Immature natural killer cell (primary cell): ENCODE measurements at regions not wholly inside any gene's neighbourhood (a gene's known extent, or its start where the extent isn't known, plus 50 kb on each side); places are given as distances from the start of the nearest gene placed in this dataset.

Source experiments
- DNase-seq, 3 donors: peaks; one replicate each; pipeline ENCODE4 v3.0.0; 2022; ENCODE audit warnings: mixed read lengths in 1 of 3
- H3K27ac Mint-ChIP-seq, 6 donors: one replicate each; pipeline ENCODE4 v1.8.0; 2020; ENCODE audit warnings: mixed read lengths in 6 of 6, mild to moderate bottlenecking in 5 of 6, inconsistent platforms in 4 of 6, moderate library complexity in 3 of 6
- H3K27me3 Mint-ChIP-seq, 3 donors: one replicate each; pipeline ENCODE4 v1.8.0; 2020 to 2021; ENCODE audit warnings: low read depth in 3 of 3, mild to moderate bottlenecking in 3 of 3, mixed read lengths in 3 of 3, moderate library complexity in 3 of 3, inconsistent platforms in 1 of 3
- H3K36me3 Mint-ChIP-seq, 3 donors: one replicate each; pipeline ENCODE4 v1.8.0; 2020; ENCODE audit warnings: mixed read lengths in 3 of 3, inconsistent platforms in 2 of 3, mild to moderate bottlenecking in 2 of 3
- H3K4me1 Mint-ChIP-seq, 2 donors: one replicate each; pipeline ENCODE4 v1.8.0; 2020; ENCODE audit warnings: inconsistent platforms in 2 of 2, mild to moderate bottlenecking in 2 of 2, mixed read lengths in 2 of 2, moderate library complexity in 1 of 2
- H3K4me3 Mint-ChIP-seq, 5 donors: one replicate each; pipeline ENCODE4 v1.8.0; 2020; ENCODE audit warnings: mild to moderate bottlenecking in 5 of 5, mixed read lengths in 5 of 5, inconsistent platforms in 3 of 5, moderate library complexity in 3 of 5
- H3K9me3 Mint-ChIP-seq, 6 donors: one replicate each; pipeline ENCODE4 v1.8.0; 2020; ENCODE audit warnings: mild to moderate bottlenecking in 6 of 6, mixed read lengths in 6 of 6, inconsistent platforms in 4 of 6, moderate library complexity in 3 of 6

DNA sequence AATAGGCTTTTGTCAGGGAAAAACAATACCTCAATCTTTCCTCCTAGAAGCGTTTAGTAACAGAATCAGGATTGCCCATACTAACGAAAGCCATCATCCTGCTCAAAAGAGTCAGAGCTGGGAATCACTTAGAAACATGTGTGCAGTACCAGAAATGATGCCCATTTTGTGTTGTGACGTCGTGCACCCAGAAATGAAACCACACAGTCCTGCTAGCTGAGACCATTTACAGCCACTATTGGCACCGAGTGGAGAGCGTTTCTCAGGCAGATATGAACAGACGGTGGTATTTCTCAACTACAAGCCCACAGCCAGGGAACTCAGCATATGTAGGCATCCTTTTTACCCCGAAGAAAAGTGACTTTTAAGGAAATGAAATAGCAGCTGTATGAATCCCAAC lies 284.3 kb upstream of the LRATD1 start:
- Mint-ChIP-seq H3K4me3 (no peak overlapping the region), H3K27ac (no peak overlapping the region), H3K4me1 (no peaks in the 10 kb centered on the region), H3K27me3 (peaks cover 0 to 6% (median 5%) of the 10 kb centered on the region in 3 donors), H3K36me3 (peaks cover 0 to 4% (median 0%) of the 10 kb centered on the region in 3 donors), H3K9me3 (peaks cover 1 to 56% (median 11%) of the 10 kb centered on the region in 6 donors)
- DNase-seq: no peak

DNA sequence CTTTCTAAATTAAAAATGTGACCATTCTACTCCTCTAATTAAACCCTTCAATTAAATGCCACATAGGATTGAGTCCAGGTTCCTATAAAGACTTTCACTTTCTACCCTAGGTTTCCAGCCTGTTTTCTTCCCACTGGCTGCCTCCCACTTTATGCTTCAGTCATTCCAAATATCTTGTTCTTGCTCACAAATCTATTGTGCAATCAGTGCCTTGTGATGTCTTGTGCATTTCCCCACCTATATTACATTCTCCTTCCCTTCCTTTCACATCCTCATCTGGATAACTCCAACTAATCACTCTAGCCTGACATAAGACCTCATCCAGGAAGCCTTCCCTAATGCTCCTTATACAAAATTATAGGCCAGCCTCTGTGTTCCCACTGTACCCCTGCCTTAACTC lies 281.7 kb upstream of the LRATD1 start:
- peaks cover 0 to 4% (median 0%) of the 10 kb centered on the region in 3 donors for H3K36me3 Mint-ChIP-seq
- H3K4me3 Mint-ChIP-seq: no peak overlapping the region
- no peak overlapping the region for H3K27ac Mint-ChIP-seq
- DNase-seq: no peak
- H3K27me3 Mint-ChIP-seq: peaks cover 0 to 6% (median 5%) of the 10 kb centered on the region in 3 donors
- no peaks in the 10 kb centered on the region for H3K4me1 Mint-ChIP-seq
- peaks cover 6 to 59% (median 12%) of the 10 kb centered on the region in 6 donors for H3K9me3 Mint-ChIP-seq

DNA sequence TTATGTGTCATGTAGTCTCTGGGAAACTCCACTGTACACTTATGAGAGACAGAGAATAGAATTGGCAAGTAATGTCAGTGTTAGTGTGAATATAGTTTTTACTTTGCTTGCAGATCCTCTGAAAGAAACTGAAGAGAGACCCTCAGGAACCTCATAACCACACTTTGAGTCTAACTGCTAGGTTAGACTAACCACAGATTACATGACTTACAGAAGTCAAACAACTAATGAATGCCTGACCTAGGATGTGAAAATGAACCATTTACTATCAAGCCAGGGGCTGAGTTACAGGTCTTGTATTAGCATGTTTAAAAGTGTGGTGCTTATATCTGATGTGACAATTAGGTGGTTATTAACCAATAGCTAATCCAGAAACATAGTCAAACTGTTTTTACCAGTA lies 280.4 kb upstream of the LRATD1 start:
- no peak for DNase-seq
- Mint-ChIP-seq H3K4me1 (no peaks in the 10 kb centered on the region), H3K36me3 (peaks cover 0 to 4% (median 0%) of the 10 kb centered on the region in 3 donors), H3K27ac (no peak overlapping the region), H3K27me3 (peaks cover 0 to 5% (median 5%) of the 10 kb centered on the region in 3 donors), H3K4me3 (no peak overlapping the region), H3K9me3 (peaks cover 6 to 64% (median 13%) of the 10 kb centered on the region in 6 donors)

DNA sequence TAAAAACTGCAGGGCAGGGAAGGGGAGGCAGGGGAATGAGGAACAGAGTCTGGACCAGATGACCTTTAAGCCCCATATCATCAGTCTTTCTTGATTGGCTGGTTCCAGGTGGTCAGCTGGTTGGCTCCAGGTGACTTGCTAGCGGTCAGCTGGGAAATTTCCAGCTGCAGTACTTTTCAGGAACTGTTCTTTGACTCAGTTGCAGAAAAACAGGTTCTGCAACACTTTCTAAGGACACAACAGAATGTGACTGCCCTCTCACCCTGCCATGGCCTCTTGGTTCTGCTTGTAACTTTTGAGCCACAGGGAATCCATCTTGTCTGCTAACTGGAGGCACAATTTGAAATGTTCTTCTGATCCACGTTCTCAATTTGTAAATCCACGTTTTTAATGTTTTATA lies 278.3 kb upstream of the LRATD1 start:
- H3K27me3 Mint-ChIP-seq: peaks cover 0 to 3% (median 2%) of the 10 kb centered on the region in 3 donors
- no peaks in the 10 kb centered on the region for H3K36me3 Mint-ChIP-seq
- DNase-seq: no peak
- no peaks in the 10 kb centered on the region for H3K4me1 Mint-ChIP-seq
- no peak overlapping the region for H3K4me3 Mint-ChIP-seq
- H3K27ac Mint-ChIP-seq: no peak overlapping the region
- peaks cover 7 to 53% (median 12%) of the 10 kb centered on the region in 6 donors for H3K9me3 Mint-ChIP-seq

DNA sequence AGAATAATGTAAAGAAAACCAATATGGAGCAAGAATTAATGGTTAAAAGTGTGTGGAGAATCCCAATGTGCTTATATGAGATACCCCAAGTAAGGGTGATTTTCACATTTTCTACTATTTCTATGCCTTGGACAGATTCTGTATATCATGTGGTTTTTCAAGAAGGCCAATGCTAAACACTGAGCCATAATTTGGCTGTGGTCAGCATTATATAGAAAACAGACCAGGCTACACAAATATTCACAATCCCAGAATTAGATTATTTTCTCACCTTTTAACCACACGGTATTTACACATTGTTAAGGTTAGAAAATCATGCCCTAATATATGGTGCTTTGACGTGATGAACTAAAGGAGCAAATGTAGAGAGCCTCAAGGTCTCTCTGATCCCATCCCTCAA lies 277.4 kb upstream of the LRATD1 start:
- Mint-ChIP-seq H3K9me3 (peaks cover 2 to 47% (median 11%) of the 10 kb centered on the region in 6 donors), H3K27me3 (no peaks in the 10 kb centered on the region), H3K27ac (no peak overlapping the region), H3K4me3 (no peak overlapping the region), H3K36me3 (no peaks in the 10 kb centered on the region), H3K4me1 (no peaks in the 10 kb centered on the region)
- DNase-seq: no peak

DNA sequence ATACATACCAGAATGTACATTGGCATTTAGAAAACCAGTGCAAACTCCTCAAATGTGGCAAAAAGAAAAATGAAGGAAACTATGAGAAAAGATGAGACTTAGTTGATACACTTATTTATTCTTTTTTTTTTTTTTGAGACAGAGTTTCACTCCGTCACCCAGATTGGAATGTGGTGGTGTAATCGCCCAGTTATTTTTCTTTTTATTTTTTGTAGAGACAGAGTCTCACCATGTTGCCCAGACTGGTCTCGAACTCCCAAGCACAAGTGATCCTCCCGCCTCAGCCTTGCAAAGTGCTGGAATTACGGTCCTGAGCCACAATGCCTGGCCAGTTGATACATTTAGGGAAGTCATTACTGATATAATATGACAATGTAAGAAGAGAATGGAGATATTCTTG lies 274.2 kb upstream of the LRATD1 start:
- Mint-ChIP-seq H3K9me3 (peaks cover 7 to 47% (median 12%) of the 10 kb centered on the region in 6 donors), H3K4me1 (no peaks in the 10 kb centered on the region), H3K36me3 (no peaks in the 10 kb centered on the region), H3K27ac (no peak overlapping the region), H3K4me3 (no peak overlapping the region), H3K27me3 (no peaks in the 10 kb centered on the region)
- no peak for DNase-seq

DNA sequence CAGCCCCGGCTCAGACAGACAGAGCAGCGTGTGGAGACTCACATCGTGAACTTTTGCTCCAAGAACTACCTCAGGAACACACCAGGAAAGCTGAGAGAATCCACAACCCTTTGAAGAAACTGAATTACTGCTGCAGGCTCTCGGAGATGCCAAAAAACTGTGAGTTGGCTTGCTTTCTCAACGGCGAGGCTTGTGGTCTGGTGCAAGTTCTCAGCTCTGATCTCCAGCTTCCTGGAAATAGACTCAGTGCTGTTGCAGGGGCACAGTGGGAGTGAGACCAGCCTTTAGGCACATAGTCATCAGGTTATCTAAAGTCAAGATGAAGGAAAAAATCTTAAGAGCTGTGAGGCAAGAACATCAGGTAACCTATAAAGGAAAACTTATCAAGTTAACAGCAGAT lies 273.7 kb upstream of the LRATD1 start:
- no peak overlapping the region for H3K4me3 Mint-ChIP-seq
- H3K27ac Mint-ChIP-seq: no peak overlapping the region
- H3K9me3 Mint-ChIP-seq: peaks cover 8 to 45% (median 12%) of the 10 kb centered on the region in 6 donors
- peaks cover 0 to 1% (median 0%) of the 10 kb centered on the region in 3 donors for H3K36me3 Mint-ChIP-seq
- DNase-seq: no peak
- H3K4me1 Mint-ChIP-seq: no peaks in the 10 kb centered on the region
- H3K27me3 Mint-ChIP-seq: no peaks in the 10 kb centered on the region

DNA sequence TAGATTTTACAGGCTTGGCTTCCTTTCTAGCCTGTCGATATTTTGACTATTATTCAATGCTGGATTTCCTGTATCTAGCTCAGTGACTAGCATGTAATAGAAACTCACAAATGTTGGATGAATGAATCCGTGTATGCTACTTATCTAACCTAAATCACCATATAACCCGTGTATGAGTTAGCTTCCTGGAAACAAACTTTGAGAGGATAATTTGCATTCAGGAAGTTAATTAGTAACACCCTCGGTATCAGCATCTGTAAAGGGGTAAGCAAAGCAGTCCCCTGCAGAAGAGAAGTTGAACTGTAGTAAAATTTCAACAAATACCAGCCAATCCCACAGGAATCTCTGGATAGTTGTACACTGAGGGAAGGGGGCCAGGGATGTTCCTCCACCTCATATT lies 269.4 kb upstream of the LRATD1 start:
- Mint-ChIP-seq H3K9me3 (peaks cover 7 to 44% (median 12%) of the 10 kb centered on the region in 6 donors), H3K4me3 (no peak overlapping the region), H3K27me3 (no peaks in the 10 kb centered on the region), H3K27ac (no peak overlapping the region), H3K4me1 (no peaks in the 10 kb centered on the region), H3K36me3 (peaks cover 0 to 3% (median 0%) of the 10 kb centered on the region in 3 donors)
- DNase-seq: no peak

DNA sequence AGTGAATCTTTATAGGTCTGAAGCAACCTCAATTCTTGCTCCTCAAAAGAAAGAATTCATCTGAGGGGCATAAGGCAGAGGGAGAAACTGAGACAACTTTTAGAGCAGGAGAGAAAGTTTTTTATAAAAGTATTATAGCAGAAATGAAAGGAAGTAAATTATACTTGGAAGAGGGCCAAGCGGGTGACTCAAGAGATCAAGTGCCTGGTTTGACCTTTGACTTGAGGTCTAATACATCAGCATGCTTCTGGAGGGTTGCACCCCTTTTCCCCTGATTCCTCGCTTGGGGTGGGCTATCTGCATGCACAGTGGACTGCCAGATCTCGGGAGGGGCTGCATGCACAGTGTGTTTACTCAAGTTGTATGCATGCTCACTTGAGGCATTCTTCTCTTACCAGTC lies 268.5 kb upstream of the LRATD1 start:
- H3K9me3 Mint-ChIP-seq: peaks cover 5 to 41% (median 11%) of the 10 kb centered on the region in 6 donors
- DNase-seq: no peak
- peak overlapping the region in 1 of 6 donors; percentile 29 for H3K27ac Mint-ChIP-seq

DNA sequence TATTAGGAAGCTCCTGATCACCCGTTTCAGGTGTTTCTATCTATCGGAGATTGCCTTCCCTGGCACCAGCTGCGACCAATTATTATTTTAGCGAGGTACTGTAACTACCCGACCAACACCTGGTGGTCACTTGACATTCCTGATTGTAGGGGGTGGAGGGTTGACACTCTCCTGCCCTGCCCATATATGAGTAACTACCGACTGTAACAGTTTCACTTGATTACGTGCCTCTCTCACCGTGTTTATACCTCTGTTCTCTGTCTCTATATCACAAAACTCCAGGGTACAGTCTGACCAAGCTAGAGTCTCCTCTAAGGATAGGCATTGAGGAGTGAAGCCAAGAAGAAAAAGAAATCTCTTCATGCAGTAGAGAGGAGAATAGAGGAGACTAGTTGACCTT lies 268.0 kb upstream of the LRATD1 start:
- Mint-ChIP-seq H3K27ac (no peak overlapping the region), H3K4me1 (no peaks in the 10 kb centered on the region), H3K36me3 (peaks cover 0 to 3% (median 0%) of the 10 kb centered on the region in 3 donors), H3K9me3 (peaks cover under 1 to 45% (median 13%) of the 10 kb centered on the region in 6 donors), H3K27me3 (no peaks in the 10 kb centered on the region), H3K4me3 (no peak overlapping the region)
- DNase-seq: no peak

More for the DNA sequence above, 268.5 kb upstream of the LRATD1 start:
- Mint-ChIP-seq H3K4me3 (no peak overlapping the region), H3K36me3 (peaks cover 0 to 3% (median 0%) of the 10 kb centered on the region in 3 donors), H3K27me3 (no peaks in the 10 kb centered on the region), H3K4me1 (no peaks in the 10 kb centered on the region)

DNA sequence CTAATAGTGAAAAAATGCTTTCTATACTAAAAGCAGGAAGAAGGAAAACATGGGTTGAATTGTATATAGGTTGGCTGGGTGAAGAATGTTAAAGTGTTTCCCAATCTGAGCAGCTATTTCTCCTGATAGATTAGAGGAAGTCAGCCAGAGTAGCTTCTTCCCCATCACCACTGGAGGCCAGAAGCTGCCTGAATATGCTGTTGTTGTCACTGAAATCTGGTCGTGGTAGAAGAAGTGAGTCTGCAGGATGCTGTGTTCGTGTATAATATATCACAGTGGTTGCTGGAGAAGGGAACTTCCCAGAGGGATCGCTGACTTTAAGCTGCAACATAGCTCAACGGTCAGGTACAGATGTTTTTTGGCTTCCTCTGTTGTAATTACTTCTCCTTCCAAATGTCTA lies 247.5 kb upstream of the LRATD1 start:
- H3K27ac Mint-ChIP-seq: no peak overlapping the region
- DNase-seq: no peak
- H3K4me1 Mint-ChIP-seq: no peaks in the 10 kb centered on the region
- H3K4me3 Mint-ChIP-seq: no peak overlapping the region
- H3K9me3 Mint-ChIP-seq: peaks cover under 1 to 4% (median 2%) of the 10 kb centered on the region in 6 donors
- H3K36me3 Mint-ChIP-seq: no peaks in the 10 kb centered on the region
- H3K27me3 Mint-ChIP-seq: no peaks in the 10 kb centered on the region

DNA sequence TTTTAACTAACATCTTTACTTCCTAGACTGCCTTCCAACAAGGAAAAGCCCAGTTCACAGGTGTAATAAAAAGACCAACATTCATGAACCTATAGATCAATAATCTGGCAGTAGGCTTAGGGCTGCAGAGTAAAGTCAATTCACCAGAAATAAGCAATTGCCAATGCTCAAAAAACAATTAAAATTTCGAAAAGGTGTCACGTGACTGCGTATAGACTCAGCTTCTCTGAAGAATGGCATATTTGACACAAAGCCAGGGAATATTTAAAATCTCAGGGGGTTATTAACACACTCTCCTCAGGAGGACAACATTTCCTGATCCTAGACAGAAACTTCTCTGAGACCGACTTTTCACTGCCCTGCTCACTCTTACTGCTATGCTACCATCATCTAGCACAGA lies 245.2 kb upstream of the LRATD1 start:
- no peak overlapping the region for H3K4me3 Mint-ChIP-seq
- no peak overlapping the region for H3K27ac Mint-ChIP-seq
- DNase-seq: no peak
- H3K4me1 Mint-ChIP-seq: no peaks in the 10 kb centered on the region
- H3K9me3 Mint-ChIP-seq: peaks cover 0 to 4% (median 1%) of the 10 kb centered on the region in 6 donors
- H3K27me3 Mint-ChIP-seq: no peaks in the 10 kb centered on the region
- no peaks in the 10 kb centered on the region for H3K36me3 Mint-ChIP-seq

DNA sequence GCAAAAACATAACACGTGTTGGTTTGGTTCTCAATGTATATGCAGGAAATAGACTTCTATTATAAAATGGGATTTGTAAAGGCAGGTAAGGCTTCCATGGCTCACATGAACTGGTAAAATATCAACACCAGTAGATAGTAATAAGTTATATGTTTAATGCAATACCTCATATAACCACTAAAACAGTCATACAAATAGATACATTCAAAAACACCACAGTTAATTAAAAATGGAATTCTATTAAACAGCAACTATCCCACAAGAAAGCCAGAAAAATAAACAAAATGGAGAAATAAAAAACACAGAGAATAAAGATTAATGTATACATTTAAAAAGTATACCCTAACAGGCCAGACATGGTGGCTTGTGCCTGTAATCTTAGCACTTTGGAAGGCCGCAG lies 243.8 kb upstream of the LRATD1 start:
- no peak overlapping the region for H3K27ac Mint-ChIP-seq
- H3K4me1 Mint-ChIP-seq: no peaks in the 10 kb centered on the region
- H3K36me3 Mint-ChIP-seq: no peaks in the 10 kb centered on the region
- no peak for DNase-seq
- no peak overlapping the region for H3K4me3 Mint-ChIP-seq
- H3K9me3 Mint-ChIP-seq: peaks cover 0 to 3% (median under 1%) of the 10 kb centered on the region in 6 donors
- H3K27me3 Mint-ChIP-seq: no peaks in the 10 kb centered on the region

DNA sequence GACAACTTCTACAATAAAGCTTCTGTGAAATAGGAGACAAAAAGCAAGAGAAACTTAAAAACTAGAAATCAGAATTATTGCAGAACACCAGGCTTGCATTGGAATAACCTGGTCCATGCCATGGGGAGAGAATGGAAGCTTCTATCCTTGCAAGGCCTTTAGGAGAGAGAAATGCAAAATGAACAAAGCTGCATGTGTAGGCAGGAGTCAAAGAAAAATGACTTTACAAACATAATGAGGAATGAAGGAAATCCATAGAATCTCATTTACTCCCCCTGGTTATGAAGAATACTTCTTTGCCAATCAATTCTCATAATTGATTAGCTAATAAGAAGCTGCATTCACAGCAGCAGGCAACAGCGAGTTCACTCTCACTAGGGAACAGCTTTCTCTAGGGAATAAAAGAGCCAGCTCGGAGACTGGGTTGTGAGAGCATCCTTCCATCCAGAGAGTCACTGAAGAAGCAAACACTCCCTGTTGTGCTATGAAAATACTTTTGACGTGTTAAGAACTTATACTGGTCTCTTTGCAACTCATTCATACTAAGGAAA lies 235.9 kb upstream of the LRATD1 start:
- no peaks in the 10 kb centered on the region for H3K36me3 Mint-ChIP-seq
- no peak overlapping the region for H3K4me3 Mint-ChIP-seq
- H3K27ac Mint-ChIP-seq: no peak overlapping the region
- peaks cover 0 to 1% (median 0%) of the 10 kb centered on the region in 3 donors for H3K27me3 Mint-ChIP-seq
- H3K9me3 Mint-ChIP-seq: peaks cover 0 to 9% (median 4%) of the 10 kb centered on the region in 6 donors
- no peak for DNase-seq
- H3K4me1 Mint-ChIP-seq: no peaks in the 10 kb centered on the region

DNA sequence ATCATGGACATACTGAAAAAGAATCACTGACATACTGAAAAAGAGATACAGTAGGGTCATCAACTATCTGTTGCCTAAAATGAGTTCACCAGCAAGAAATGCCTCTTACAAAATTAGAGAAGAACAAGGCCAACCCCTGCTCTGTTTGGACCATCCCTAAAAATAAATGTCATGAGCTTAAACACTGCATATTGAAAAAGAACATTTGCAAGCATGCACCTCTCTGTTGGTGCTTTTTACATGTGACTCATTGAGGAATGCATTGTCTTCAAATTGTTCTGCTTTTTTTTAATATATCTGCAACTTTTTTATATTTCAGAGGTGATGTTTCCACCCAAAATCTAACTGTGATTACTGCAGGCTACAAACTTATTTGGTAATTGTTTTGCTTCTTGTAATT lies 233.9 kb upstream of the LRATD1 start:
- H3K27ac Mint-ChIP-seq: no peak overlapping the region
- no peak overlapping the region for H3K4me3 Mint-ChIP-seq
- H3K4me1 Mint-ChIP-seq: no peaks in the 10 kb centered on the region
- no peaks in the 10 kb centered on the region for H3K36me3 Mint-ChIP-seq
- DNase-seq: no peak
- peaks cover 0 to 2% (median 0%) of the 10 kb centered on the region in 3 donors for H3K27me3 Mint-ChIP-seq
- peaks cover 2 to 14% (median 4%) of the 10 kb centered on the region in 6 donors for H3K9me3 Mint-ChIP-seq
